ENCODE measurements at regions not wholly inside any gene's neighbourhood (a gene's known extent, or its start where the extent isn't known, plus 50 kb on each side); places are given as distances from the start of the nearest gene placed in this dataset.
"Not testable (repeated sequence)": the region's sequence is repeated elsewhere in the genome, so short reads cannot be mapped to it uniquely, and the experiment has no call there.

DNA sequence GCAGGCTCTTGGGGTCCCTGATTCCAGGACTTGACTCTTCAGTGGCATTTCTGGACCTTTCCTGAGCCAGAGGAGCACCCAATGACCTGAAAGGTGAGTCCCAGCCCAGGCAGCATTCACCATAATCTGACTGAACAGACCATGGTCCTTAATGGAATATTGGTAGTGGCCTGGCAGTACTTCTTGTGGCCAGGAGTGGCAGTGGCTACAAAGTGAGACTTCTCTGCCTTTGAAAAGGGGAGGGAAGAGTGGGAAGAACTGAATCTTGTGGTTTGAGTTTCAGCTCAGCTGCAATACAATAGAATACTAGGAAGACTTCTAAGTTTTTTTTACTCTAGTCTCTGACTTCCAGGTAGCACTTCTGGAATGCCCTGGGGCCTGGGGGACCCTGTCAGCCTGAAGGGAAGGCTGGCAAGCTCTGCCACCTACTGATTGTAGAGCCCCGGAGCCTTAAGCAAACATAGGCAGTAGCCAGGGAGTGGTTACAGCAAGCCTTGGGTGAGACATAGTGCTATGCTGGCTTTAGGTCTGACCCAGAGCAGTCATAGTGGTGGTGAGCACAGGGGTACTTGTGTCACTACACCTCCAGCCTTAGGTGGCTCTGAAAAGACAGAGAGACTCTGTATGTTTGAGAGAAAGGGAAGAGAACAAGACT is 674.2 kb upstream of the MANEA start:
- Histone ChIP-seq H3K27ac (ENCODE audit: low read depth, low read length) (no peak overlapping the region), H3K4me1 (ENCODE audit: control insufficient read depth, insufficient read depth, low read length) (no peaks in the 10 kb centered on the region), H3K9me3 (ENCODE audit: control insufficient read depth, insufficient read depth, low read length) (no peaks in the 10 kb centered on the region), H3K36me3 (ENCODE audit: control insufficient read depth, insufficient read depth, low read length) (no peaks in the 10 kb centered on the region), H3K4me3 (ENCODE audit: low read depth, low read length) (no peak overlapping the region), H3K9ac (ENCODE audit: low read depth, low read length) (no peak overlapping the region), H3K27me3 (ENCODE audit: control insufficient read depth, insufficient read depth, low read length) (no peaks in the 10 kb centered on the region)

DNA sequence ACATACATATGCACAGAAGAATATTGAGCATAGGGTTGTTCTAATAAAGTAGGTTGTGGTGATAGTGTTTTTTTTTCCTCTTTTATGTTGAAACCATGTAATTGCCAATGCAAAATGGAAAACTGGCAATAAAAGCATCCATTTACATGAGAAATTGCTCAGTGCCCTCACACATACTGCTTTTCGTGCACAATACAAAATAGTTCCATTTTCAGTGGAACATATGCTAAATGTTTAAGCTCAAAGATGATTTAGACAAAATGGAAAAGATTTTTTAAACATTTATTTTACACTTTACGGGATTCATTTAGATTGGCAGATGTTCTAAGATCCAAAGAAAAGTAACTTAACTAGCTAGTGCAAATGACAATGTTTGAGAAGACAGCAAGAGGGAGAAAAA is 678.1 kb upstream of the MANEA start:
- Histone ChIP-seq H3K4me3 (ENCODE audit: low read depth, low read length) (no peak overlapping the region), H3K4me1 (ENCODE audit: control insufficient read depth, insufficient read depth, low read length) (peaks cover 2% of the 10 kb centered on the region; the same call in 1 of the 2 replicates), H3K27me3 (ENCODE audit: control insufficient read depth, insufficient read depth, low read length) (no peaks in the 10 kb centered on the region), H3K36me3 (ENCODE audit: control insufficient read depth, insufficient read depth, low read length) (no peaks in the 10 kb centered on the region), H3K9me3 (ENCODE audit: control insufficient read depth, insufficient read depth, low read length) (no peaks in the 10 kb centered on the region), H3K9ac (ENCODE audit: low read depth, low read length) (no peak overlapping the region), H3K27ac (ENCODE audit: low read depth, low read length) (no peak overlapping the region)

GRCh38 chr6:94894300-94894699 is 683.0 kb upstream of the MANEA start:
- Histone ChIP-seq H3K9me3 (ENCODE audit: control insufficient read depth, insufficient read depth, low read length) (no peaks in the 10 kb centered on the region), H3K27ac (ENCODE audit: low read depth, low read length) (no peak overlapping the region), H3K9ac (ENCODE audit: low read depth, low read length) (no peak overlapping the region), H3K36me3 (ENCODE audit: control insufficient read depth, insufficient read depth, low read length) (no peaks in the 10 kb centered on the region), H3K27me3 (ENCODE audit: control insufficient read depth, insufficient read depth, low read length) (no peaks in the 10 kb centered on the region), H3K4me1 (ENCODE audit: control insufficient read depth, insufficient read depth, low read length) (peaks cover 11% of the 10 kb centered on the region), H3K4me3 (ENCODE audit: low read depth, low read length) (no peak overlapping the region)

DNA sequence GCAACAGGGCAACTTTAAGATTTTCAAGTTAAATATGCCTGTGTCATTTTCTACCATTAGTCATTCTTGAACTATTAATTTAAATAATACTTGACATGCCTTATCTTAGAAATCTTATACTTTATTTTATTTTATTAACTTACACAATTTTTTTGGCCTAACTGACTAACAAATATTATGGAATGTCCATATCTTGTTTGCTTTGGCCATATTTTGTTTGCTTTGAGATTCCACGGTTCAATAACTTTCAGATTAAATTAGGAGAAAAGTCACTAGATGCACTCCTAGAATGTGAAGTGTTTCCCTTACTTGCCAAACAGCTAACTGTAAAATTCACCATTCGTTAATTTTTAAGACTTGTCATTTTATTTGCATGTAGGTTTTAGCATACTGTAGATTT is 684.0 kb upstream of the MANEA start:
- Histone ChIP-seq H3K36me3 (ENCODE audit: control insufficient read depth, insufficient read depth, low read length) (no peaks in the 10 kb centered on the region), H3K9me3 (ENCODE audit: control insufficient read depth, insufficient read depth, low read length) (no peaks in the 10 kb centered on the region), H3K27ac (ENCODE audit: low read depth, low read length) (no peak overlapping the region), H3K4me3 (ENCODE audit: low read depth, low read length) (no peak overlapping the region), H3K4me1 (ENCODE audit: control insufficient read depth, insufficient read depth, low read length) (peaks cover 11% of the 10 kb centered on the region), H3K27me3 (ENCODE audit: control insufficient read depth, insufficient read depth, low read length) (no peaks in the 10 kb centered on the region), H3K9ac (ENCODE audit: low read depth, low read length) (no peak overlapping the region)

DNA sequence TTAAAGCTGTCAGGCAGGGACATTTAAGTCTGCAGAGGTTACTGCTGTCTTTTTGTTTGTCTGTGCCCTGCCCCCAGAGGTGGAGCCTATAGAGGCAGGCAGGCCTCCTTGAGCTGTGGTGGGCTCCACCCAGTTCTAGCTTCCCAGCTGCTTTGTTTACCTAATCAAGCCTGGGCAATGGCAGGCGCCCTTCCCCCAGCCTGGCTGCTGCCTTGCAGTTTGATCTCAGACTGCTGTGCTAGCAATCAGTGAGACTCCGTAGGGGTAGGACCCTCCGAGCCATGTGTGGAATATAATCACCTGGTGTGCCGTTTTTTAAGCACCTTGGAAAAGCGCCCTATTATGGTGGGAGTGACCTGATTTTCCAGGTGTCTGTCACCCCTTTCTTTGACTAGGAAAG is 703.5 kb upstream of the MANEA start:
- H3K27me3 ChIP-seq (ENCODE audit: control insufficient read depth, insufficient read depth, low read length); H3K27ac ChIP-seq (ENCODE audit: low read depth, low read length); H3K9me3 ChIP-seq (ENCODE audit: control insufficient read depth, insufficient read depth, low read length); H3K4me1 ChIP-seq (ENCODE audit: control insufficient read depth, insufficient read depth, low read length); H3K36me3 ChIP-seq (ENCODE audit: control insufficient read depth, insufficient read depth, low read length); H3K4me3 ChIP-seq (ENCODE audit: low read depth, low read length); H3K9ac ChIP-seq (ENCODE audit: low read depth, low read length): not testable (repeated sequence)

DNA sequence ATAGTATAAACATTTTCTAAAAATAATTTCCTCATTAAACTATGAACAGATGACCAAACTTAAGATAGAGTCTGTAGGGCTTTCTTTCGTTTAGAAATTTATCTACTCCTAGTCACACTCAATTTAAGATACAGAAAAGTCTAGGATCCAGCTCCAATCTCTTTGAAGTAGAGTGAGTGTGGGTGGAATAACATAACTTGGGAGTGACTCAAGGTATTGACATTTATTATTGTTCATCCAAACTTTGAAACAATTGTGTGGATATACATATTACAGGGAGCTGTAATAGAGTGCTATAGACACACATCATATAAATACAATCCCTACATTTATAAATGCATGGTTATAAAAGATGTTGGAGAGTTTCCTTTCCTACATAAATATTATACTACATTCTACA is 715.2 kb upstream of the MANEA start:
- no peaks in the 10 kb centered on the region for H3K9me3 ChIP-seq (ENCODE audit: control insufficient read depth, insufficient read depth, low read length)

GRCh38 chr6:94859924-94860323 is 717.4 kb upstream of the MANEA start:
- peaks cover 16% of the 10 kb centered on the region for H3K4me1 ChIP-seq (ENCODE audit: control insufficient read depth, insufficient read depth, low read length)
- H3K4me3 ChIP-seq (ENCODE audit: low read depth, low read length) = no peak overlapping the region
- H3K9ac ChIP-seq (ENCODE audit: low read depth, low read length) = no peak overlapping the region
- no peak overlapping the region for H3K27ac ChIP-seq (ENCODE audit: low read depth, low read length)
- H3K27me3 ChIP-seq (ENCODE audit: control insufficient read depth, insufficient read depth, low read length) = no peaks in the 10 kb centered on the region
- no peaks in the 10 kb centered on the region for H3K36me3 ChIP-seq (ENCODE audit: control insufficient read depth, insufficient read depth, low read length)
- no peaks in the 10 kb centered on the region for H3K9me3 ChIP-seq (ENCODE audit: control insufficient read depth, insufficient read depth, low read length)

More for the DNA sequence above, 715.2 kb upstream of the MANEA start:
- Histone ChIP-seq H3K27ac (ENCODE audit: low read depth, low read length) (no peak overlapping the region), H3K36me3 (ENCODE audit: control insufficient read depth, insufficient read depth, low read length) (no peaks in the 10 kb centered on the region), H3K9ac (ENCODE audit: low read depth, low read length) (no peak overlapping the region), H3K4me3 (ENCODE audit: low read depth, low read length) (no peak overlapping the region), H3K4me1 (ENCODE audit: control insufficient read depth, insufficient read depth, low read length) (peaks cover 16% of the 10 kb centered on the region), H3K27me3 (ENCODE audit: control insufficient read depth, insufficient read depth, low read length) (no peaks in the 10 kb centered on the region)

DNA sequence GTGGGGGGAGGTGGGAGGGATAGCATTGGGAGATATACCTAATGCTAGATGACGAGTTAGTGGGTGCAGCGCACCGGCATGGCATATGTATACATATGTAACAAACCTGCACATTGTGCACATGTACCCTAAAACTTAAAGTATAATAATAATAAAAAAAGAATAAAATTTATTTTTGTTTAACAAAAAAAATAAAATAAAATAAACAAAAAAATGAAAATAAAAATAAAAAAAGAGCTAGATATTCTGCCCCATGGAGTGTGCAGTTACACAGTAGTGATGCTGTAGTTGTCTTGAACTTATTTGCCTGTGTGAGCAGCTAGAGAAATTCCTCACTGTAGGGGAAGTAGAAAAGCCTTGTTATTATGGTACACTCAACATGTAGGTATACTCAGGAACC is 720.3 kb upstream of the MANEA start:
- not testable (repeated sequence) for H3K27ac ChIP-seq (ENCODE audit: low read depth, low read length); H3K27me3 ChIP-seq (ENCODE audit: control insufficient read depth, insufficient read depth, low read length); H3K9ac ChIP-seq (ENCODE audit: low read depth, low read length); H3K9me3 ChIP-seq (ENCODE audit: control insufficient read depth, insufficient read depth, low read length); H3K4me3 ChIP-seq (ENCODE audit: low read depth, low read length); H3K4me1 ChIP-seq (ENCODE audit: control insufficient read depth, insufficient read depth, low read length); H3K36me3 ChIP-seq (ENCODE audit: control insufficient read depth, insufficient read depth, low read length)

- H3K27ac ChIP-seq (ENCODE audit: low read depth, low read length); H3K9ac ChIP-seq (ENCODE audit: low read depth, low read length); H3K9me3 ChIP-seq (ENCODE audit: control insufficient read depth, insufficient read depth, low read length): not testable (repeated sequence)
Measured at GRCh38 chr6:94851329-94851728, 726.0 kb upstream of the MANEA start.

GRCh38 chr6:94845742-94846141 is 731.6 kb upstream of the MANEA start:
- H3K9ac ChIP-seq (ENCODE audit: low read depth, low read length) = no peak overlapping the region
- H3K27ac ChIP-seq (ENCODE audit: low read depth, low read length) = no peak overlapping the region
- peaks cover 1% of the 10 kb centered on the region; the same call in 1 of the 2 replicates for H3K9me3 ChIP-seq (ENCODE audit: control insufficient read depth, insufficient read depth, low read length)
- no peak overlapping the region for H3K4me3 ChIP-seq (ENCODE audit: low read depth, low read length)
- no peaks in the 10 kb centered on the region for H3K36me3 ChIP-seq (ENCODE audit: control insufficient read depth, insufficient read depth, low read length)
- no peaks in the 10 kb centered on the region for H3K27me3 ChIP-seq (ENCODE audit: control insufficient read depth, insufficient read depth, low read length)
- H3K4me1 ChIP-seq (ENCODE audit: control insufficient read depth, insufficient read depth, low read length) = no peaks in the 10 kb centered on the region

More at GRCh38 chr6:94851329-94851728, 726.0 kb upstream of the MANEA start:
- not testable (repeated sequence) for H3K27me3 ChIP-seq (ENCODE audit: control insufficient read depth, insufficient read depth, low read length); H3K4me3 ChIP-seq (ENCODE audit: low read depth, low read length); H3K4me1 ChIP-seq (ENCODE audit: control insufficient read depth, insufficient read depth, low read length); H3K36me3 ChIP-seq (ENCODE audit: control insufficient read depth, insufficient read depth, low read length)

DNA sequence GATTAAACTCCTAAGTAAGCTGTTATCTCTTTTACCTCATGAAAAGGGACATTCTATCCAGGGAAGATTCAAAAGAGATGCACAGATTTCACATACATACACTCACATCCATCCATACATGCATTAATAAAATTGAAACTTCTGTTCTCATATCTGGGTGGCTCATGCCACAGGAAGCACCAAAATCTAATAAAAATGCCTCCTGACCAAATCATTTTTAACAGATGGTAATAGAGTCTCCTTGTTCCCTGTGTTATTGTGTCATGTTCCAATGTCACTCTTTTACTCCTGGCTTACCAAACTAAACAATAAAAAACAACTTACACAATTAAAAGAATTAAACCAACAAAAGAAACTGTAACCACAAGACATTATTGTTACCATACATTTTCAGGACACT is 742.1 kb upstream of the MANEA start:
- Histone ChIP-seq H3K27me3 (ENCODE audit: control insufficient read depth, insufficient read depth, low read length) (no peaks in the 10 kb centered on the region), H3K36me3 (ENCODE audit: control insufficient read depth, insufficient read depth, low read length) (no peaks in the 10 kb centered on the region), H3K4me1 (ENCODE audit: control insufficient read depth, insufficient read depth, low read length) (no peaks in the 10 kb centered on the region), H3K9ac (ENCODE audit: low read depth, low read length) (no peak overlapping the region), H3K27ac (ENCODE audit: low read depth, low read length) (no peak overlapping the region), H3K4me3 (ENCODE audit: low read depth, low read length) (no peak overlapping the region), H3K9me3 (ENCODE audit: control insufficient read depth, insufficient read depth, low read length) (no peaks in the 10 kb centered on the region)

GRCh38 chr6:94813806-94814205 is 763.5 kb upstream of the MANEA start:
- Histone ChIP-seq H3K9ac (ENCODE audit: low read depth, low read length) (no peak overlapping the region), H3K9me3 (ENCODE audit: control insufficient read depth, insufficient read depth, low read length) (no peaks in the 10 kb centered on the region), H3K36me3 (ENCODE audit: control insufficient read depth, insufficient read depth, low read length) (no peaks in the 10 kb centered on the region), H3K27me3 (ENCODE audit: control insufficient read depth, insufficient read depth, low read length) (no peaks in the 10 kb centered on the region), H3K4me3 (ENCODE audit: low read depth, low read length) (no peak overlapping the region), H3K4me1 (ENCODE audit: control insufficient read depth, insufficient read depth, low read length) (no peaks in the 10 kb centered on the region), H3K27ac (ENCODE audit: low read depth, low read length) (no peak overlapping the region)

Data from HUES48 (cell line).